Renal pelvis (tissue), 1 donor: ENCODE measurements at regions not wholly inside any gene's neighbourhood (a gene's known extent, or its start where the extent isn't known, plus 50 kb on each side); places are given as distances from the start of the nearest gene placed in this dataset.
A peak's percentile ranks its signal among the peaks of the same experiment; 100 is the strongest.

Experiments used
- DNase-seq: peaks from one replicate; pipeline ENCODE4 v3.0.0-alpha.2; 2013

DNA sequence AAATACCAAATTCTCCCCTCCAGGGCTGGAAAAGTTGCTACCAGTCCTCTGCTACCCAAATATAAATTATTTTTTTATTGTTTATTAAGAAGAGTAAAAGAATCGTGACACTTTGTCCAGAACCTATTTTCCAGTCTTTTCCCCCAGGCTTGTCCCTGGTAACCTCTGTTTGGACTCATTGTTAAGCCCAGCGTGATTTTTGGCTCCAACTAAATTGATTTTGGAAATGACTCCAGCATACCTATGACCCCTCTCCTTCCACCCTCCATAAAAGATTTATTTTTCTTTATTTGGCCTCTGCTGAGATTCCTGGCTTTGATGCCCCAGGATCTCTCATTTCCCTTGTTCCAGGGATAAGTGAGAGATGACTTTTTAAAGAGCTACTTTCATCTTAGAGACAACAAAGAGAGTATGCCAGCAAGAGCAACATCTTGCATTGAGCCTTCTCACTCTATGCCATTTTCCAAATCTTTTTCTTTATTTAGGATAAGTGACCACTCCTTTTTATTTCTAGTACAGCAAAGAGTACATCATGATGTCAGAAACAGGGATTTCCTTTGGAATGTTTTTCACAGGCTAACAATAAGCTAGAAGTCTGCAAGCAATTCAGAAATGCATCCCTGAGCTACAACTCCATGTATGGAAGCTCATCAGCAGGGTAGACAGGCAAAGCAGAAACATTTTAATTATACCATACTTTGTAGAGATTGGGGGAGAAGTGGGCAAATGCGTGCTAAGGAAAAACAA, 75.8 kb downstream of the DAD1 start:
- DNase-seq, result no peak

DNA sequence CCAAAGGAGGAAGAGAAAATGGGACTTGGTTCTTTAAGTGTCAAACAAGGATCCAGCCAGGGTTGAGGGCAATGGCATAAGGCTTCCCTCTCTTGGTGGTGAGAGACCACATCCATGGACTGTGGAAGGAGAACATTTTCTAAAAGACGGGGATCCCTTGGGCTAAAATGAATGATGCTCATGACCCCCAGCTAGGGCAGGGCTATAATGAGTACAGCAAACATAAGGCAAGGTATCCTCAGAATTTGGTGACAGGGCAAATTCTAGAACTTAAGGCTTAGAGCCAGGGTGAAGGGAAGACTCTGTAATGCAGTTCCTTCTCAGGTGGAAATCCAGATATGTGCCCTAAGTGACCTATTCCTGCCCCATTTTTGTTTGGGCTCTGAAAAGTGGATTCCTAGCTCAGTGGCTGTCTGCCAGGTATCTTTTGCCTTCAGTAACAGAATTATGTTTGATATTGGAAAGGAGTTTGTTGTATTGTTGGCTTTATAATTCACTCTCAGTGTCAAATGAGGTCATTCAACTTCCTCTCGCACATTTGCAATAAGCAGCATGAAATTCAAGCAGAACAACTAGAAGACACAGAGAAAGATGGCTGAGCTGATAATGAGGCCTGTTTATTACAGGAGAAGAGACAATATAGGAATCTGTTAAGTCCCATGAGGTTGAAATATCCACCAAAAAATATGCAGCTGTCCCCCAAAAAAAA, 76.8 kb downstream of the DAD1 start:
- DNase-seq, result no peak

DNA sequence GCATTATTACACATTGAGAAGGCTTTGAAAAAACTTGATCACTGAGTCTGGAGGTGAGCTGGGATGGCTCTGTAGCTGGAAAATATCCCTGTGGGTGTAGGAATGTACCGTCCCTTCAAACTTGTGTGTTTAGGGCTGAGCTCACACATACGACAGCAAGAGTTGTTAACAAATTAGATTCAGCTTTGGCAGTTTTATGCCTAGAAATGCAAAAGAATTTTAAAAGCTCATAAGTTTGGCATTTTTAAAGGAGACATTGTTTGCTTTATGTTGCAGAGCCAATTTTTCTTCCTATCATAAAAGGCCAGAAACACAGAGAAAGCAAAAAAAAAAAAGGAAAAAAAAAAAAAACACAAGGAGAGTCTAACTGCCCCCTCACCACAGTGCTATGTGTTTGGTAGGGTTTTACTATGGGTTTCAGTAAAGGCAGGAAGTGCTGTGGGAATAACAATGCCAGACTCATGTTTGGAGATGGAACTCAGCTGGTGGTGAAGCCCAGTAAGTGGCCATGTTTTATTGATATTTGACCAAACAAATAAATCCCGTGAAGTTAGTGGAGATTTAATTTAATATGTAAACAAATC, 78.4 kb downstream of the DAD1 start:
- peak; percentile 77 for DNase-seq

DNA sequence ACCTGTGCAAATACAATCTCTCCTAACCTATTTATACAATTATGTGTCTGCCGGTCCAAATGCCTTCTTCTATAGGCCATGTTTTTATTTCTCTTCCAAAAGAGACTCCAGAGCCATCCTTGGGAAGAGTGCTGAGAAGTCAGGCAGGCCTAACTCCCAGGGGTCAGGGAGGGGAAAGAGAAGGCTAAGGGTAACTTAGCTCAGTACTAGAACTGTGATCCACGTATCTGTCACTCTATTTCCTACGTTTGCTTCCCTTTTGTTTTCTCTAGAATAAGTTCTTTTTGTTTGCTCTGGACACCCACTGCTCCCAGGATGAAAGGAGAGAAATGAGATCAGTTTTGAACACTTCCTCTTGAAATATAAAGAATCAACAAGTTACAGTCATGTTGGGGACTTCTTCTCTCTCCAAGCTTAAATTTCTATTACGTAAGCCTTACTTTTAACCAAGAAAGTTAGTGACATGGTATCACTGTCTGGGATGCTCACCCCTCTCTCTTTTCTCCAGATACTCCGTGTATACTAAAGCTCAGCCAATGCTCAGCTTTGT, 79.2 kb downstream of the DAD1 start:
- no peak for DNase-seq

DNA sequence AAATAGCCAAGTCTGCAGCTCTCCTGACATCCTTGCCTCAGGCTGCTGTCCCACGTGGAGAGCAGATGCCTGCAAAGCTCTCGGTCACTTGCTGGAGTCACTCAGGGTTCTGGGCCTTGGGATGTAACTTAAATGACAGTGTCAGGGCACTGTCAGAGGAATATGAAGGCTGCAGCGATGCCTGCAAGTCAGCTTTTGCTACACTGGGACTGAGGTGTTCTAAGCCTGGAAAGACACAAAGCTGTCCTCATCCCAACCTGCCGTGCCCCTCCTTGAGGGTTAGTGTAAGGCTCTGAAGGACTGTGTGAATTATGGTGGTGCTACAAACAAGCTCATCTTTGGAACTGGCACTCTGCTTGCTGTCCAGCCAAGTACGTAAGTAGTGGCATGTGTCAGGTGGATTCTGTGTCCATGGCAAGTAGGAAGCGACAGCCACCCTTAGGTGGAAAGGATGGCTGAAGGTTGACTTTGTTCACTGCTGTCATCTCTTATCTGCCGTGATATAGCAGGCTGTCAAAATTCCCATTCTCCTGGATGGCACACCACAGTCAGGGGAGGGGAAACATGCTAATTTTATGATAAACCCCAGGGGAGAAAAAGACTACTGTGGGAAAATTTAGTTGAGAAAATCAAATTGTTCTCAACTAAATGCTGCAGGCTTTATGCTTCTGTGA, 79.9 kb downstream of the DAD1 start:
- DNase-seq, result no peak

DNA sequence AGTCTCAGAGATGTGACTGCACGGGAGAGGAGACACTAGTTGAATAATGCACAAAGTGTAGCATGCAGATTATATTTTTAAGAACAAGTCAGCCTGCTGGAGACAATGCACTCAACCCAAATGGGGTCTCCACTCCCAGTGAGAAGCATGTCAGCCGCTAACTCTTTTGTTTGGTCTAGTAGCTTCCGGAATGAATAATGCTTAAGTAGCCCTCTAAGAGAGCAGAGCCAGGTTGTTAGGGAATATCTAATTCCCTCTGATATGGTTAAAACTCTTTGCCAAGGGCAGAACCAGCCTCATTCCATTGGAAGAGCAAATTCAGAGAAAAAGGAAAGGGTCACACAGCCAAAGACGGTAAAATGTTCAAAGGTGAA, 80.4 kb downstream of the DAD1 start:
- DNase-seq, result no peak

DNA sequence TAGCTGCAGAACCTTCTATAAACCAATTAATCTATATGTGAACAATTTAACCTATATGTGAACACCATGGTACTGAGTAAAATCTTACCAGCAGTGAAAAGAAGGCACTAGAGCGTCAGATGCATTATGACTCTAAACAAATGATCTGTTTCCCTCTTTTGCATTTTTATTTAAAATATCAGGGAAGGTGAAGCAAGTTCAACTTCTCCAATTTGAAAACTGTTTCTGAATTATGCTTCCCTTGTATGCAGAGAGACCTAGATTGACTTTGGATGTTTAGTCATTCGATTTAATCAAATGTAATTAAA, 80.9 kb downstream of the DAD1 start:
- DNase-seq, result no peak

DNA sequence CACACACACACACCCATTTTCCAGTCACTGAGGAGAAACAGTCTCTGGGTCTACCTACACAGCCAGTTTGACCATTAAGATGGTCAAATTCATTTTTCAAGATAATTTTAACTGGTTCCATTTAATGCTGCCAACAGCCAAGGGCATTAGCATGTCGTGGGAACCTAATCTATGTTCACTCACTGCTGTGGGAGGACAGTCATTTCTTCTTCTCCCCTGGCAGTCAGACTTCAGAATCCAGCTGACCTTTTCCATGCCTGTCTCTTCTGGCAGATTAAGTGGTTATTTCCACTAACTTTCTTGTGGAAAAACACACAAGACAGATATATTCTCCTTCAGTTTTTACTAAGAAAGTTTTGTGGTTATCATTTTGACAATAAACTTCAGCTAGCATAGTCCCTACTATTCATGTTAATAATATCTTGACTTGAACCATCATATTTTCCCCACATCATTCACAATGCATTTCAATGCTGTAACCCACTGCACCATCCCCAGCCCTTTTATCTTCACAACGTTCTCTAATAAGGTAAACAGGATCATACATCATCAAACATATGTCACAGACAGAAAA, 82.2 kb downstream of the DAD1 start:
- no peak for DNase-seq

DNA sequence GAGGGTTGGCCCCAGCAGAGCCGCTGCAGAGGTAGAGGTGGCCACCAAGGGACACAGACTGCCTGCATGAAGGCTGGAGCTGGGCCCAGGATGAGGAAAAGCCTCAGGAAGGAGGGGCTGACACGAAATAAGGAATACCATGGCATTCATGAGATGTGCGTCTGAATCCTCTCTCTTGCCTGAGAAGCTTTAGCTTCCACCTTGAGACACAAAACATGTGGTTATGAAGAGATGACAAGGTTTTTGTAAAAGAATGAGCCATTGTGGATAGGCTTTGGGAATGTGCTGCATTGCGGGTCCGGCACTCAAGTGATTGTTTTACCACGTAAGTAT, 82.7 kb downstream of the DAD1 start:
- no peak for DNase-seq

DNA sequence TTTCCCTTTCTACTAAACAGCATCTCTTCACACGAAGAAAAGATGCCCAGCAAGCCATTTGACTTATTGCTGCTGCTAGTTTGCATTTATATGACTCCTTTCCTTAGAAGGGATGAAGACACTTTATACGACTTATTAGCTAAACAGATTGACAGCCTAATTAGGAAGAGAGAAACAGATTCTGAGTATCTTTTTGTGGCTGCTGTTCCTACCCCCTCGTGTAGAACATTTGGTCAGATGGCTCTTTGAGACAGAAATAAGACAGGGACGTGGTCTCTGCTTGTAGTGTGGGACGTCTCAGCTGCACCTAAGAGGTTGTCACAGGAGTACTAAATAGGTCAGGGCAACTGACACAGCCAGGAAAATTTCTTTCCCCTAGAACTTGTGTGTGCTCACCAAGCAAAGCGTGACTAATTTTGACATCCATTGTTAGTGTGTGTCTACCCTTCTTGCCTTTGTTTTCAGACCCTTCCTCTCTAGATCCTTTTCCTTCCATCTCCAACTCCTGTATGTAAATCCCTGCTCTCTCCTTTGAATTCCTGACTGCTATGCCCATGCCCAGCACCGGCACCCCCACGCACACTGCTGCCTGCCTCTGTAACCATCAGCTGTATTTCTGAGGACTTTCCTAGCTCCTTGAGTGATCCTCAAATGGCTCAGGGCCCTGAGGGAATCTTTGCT, 83.2 kb downstream of the DAD1 start:
- DNase-seq, result no peak

DNA sequence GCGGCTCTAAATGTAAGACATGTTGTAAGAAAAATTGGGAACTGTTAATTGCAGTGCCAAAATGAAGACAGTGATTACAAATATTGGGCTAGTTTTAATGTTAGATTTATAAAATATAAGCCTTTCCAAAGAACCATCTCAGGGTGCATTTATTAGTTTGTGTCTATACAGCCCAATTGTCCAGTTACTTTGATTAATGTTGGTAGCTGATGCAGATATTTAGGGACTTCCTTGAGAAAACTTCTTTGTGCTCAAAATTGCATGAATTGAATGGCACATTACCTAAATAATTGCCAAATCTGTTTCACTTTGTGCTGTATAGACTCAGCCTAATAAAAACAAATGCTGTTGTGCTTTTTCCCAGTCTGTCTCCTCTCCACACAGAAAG, 83.7 kb downstream of the DAD1 start:
- DNase-seq, result no peak

DNA sequence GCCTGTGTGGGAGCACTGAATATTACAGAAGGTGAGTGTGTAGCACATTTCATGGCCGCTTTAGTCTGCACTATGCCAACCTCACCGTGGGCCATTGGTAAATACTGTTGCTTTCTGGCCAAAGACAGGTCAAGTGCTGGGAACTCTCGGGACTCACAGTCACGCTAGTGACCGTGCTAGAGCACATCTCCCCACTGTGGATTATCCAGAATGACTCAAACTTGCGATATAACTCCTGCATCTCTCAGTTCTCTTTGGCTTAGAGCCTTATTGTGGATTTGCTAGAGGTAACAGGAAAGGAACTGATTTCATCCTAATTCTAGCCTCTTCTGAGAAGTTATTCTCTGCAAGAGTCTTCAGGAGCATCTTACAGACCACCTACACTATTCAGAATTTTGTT, 86.5 kb downstream of the DAD1 start:
- DNase-seq, result no peak

DNA sequence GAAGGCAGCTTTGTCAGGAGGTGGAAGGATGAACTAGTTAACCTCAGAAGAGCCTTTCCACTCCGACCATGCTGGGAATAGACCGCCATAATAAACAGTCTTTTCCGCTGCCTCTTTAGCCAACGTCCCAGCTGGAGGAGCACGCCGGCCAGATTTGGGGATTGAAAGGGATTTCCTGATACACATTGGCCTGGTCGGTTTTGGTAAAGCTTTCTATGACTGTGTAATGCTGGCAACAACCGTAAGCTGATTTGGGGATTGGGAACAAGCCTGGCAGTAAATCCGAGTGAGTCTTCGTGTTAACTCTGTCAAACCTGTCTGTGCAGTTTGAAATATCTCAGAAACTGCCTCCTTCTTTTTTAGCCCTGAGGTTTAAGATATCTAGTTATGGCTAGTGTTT, 87.0 kb downstream of the DAD1 start:
- no peak for DNase-seq

DNA sequence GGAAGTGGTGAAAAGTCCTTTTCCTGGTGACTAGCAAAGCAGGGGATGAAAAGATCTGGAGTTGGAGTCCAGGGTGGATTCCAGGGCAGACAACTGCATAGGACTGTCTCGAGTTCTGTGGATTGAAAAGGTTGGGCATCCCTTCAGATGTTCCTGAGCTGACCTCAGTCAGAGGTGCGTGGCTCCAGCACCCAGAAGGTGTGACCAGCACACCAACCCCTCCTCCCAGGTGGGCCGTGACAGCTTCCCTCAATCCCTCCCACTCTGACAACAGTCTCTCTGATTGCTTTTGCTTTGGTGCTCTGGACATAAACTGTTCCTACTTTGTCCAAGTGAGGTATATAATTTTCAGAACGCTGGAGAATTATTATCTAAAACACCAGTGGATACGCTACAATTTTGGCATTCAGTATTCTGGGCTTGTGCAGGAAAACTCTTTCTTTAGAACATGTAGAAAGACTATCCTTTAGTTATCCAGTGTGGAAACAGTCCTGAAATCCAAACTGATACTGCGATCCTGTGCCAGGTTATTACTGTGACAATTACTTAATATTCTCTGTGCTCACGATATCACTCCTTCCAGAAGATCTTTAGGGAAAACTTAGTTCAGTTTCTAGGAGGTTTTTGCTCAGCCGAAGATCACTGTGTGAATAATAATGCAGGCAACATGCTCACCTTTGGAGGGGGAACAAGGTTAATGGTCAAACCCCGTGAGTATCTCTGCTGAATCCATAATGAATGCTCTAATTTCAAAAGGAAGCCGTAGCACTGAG, 87.9 kb downstream of the DAD1 start:
- DNase-seq, result no peak

DNA sequence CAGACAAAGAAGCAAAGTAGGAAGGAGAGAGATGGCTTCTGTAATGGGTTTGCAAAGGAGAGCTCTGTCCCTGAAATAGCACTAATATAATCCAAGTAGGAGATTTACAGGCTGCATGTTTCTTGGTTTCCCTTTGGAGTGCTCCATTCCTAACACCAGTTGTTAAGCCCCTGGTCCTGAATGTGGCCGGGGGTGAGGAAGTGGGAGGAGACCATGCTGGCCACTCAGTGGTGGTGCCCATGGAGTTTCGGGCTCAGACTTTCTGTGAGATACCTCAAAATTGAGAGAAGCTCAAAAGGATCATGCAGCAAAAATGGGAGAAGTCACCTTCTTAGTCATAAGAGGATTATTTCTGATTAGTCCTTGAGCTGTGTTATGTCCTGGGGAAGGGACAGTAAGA, 88.5 kb downstream of the DAD1 start:
- DNase-seq, result no peak

DNA sequence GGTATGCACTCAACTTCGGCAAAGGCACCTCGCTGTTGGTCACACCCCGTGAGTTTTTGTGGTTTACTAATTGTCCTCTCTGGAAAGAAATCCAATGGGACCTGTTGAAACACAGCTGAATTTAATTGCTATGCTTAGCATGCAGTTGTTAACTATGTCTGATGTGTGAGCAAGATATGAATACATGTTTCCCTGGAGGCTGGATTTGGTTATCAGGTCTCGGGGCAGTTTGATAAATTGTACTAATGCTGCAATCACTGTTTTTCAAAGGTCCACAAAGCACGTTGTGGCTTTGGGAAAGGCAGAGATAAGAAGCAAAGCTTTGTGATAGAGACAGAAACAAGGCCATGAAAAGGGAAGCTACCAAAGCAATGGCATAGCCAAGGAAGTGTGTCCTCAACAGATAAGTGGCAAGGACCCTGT, 91.3 kb downstream of the DAD1 start:
- DNase-seq, result no peak

DNA sequence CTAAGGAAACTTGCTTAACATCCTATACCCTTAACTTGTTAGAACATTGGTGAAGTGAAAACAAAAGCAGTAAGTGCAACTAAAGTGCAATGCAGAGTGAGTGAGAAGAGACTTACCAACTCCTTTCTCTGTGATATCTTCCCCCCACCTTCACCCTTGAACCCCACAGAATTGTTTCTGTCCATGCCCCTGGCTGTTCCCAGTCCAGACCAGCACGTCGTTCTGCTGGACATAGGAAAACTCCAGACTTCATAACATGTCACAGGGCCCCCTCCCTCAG, 91.9 kb downstream of the DAD1 start:
- no peak for DNase-seq

DNA sequence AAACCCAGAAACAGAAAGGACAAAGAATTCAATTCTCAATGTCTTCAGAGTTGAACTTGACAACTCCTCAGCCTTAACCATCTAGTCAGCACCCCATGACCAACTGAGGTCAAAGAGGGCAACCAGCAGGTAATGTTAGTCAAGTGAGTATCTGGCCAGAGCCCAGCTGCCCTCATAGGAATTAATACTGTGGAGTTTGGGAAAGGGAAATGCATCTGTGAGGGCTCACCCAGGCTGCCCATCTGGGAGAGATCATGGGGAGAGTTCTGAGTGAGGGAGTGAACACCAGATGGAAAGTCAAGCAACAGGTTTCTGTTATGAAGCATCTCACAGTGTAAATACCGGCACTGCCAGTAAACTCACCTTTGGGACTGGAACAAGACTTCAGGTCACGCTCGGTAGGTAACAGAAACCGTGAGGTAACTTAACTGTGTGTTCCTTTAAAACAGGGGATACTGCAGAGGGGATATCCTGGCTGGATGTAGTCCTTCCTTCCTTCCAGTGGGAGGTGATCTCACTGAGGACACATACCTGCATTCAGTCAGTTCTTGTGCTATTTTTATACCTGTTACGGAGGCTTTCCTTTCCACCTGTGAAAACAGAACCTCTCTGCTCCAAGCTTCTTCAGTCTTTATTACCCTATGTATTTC, 94.4 kb downstream of the DAD1 start:
- DNase-seq, result no peak

DNA sequence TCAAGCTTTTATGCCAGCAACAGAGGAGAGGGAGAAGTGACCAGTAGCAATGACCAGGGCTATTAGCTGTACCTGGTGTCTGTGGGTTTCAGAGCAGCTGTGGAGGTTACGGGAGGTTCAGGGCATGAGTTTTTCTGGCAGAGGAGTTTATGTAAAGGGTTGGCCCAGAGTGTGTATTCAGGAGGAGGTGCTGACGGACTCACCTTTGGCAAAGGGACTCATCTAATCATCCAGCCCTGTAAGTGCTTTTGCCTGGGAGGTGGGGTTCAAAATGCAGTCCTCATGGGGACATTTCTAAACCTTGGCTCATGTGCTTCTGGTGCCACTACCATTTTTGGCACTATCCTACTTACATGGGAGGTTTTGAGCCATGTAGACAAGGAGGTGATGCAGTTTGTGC, 95.3 kb downstream of the DAD1 start:
- no peak for DNase-seq

DNA sequence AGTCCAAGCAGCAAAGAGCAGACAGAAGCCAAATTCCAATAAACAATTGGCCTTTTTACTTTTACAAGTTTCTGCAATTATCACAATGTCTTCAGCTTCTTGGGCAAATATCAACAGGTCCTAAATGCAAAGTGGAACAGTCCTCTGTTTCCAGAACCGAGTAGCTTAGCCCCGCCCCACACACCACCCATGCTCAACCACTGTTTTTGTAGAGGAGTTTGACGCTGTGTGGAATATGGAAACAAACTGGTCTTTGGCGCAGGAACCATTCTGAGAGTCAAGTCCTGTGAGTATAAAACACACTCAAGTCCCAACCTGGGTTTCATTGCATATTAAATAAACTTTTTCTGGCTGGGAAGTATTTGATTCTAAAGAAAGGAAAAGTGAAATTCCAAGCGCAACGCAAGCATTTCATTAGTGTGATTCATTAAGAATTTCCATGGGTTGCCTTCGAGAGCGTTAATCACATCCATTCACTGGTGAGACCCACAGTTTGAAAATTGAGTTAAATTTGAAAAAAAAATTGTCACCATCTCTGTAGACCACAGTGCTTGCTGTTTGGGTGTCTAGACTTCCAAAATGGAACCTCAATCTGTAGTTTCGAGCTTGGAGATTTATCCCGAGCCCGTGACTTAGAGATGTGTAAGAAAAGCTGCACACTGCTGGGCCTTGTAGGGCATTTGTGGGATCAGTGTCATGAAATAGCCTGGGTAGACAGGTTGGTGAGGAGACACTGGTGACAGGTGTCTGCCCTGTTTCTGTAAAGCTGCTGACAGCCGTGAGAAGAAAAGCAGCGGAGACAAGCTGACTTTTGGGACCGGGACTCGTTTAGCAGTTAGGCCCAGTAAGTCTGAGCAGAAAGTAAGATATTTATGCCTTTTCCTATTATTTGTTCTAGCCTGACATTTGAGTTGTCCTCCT, 96.1 kb downstream of the DAD1 start:
- no peak for DNase-seq
